Activated CD8-positive, alpha-beta T cell treated with anti-CD3 and anti-CD28 coated beads for 36 hours (primary cell): ENCODE measurements at regions not wholly inside any gene's neighbourhood (a gene's known extent, or its start where the extent isn't known, plus 50 kb on each side); places are given as distances from the start of the nearest gene placed in this dataset.
"Not testable (repeated sequence)": the region's sequence is repeated elsewhere in the genome, so short reads cannot be mapped to it uniquely, and the experiment has no call there.

Experiments used
- ATAC-seq: fragments of 200-7000 bp; cut with Tn5 transposase; one replicate; pipeline ENCODE4 v1.10.0; 2021; ENCODE audit warnings: mild to moderate bottlenecking, moderate library complexity
- CTCF ChIA-PET: fragments of 350-600 bp; sonication (Branson Sonifier 250); formaldehyde crosslinking; loops from one replicate; lab custom pipeline; 2021; ENCODE audit warnings: antibody characterized with exemption; lab: Charles Lee
- POLR2A ChIA-PET: fragments of 350-600 bp; sonication (Branson Sonifier 250); formaldehyde crosslinking; loops from one replicate; lab custom pipeline; 2021; ENCODE audit warnings: antibody characterized with exemption; lab: Charles Lee
- DNase-seq: peaks from one replicate; pipeline ENCODE4 v3.0.0-alpha.2; 2020
- H3K27ac Mint-ChIP-seq: one replicate; pipeline ENCODE4 v1.8.0; 2021; ENCODE audit warnings: mild to moderate bottlenecking, mixed read lengths
- H3K27me3 Mint-ChIP-seq: one replicate; pipeline ENCODE4 v1.8.0; 2021; ENCODE audit warnings: mixed read lengths
- H3K36me3 Mint-ChIP-seq: one replicate; pipeline ENCODE4 v1.8.0; 2021; ENCODE audit warnings: low read depth, mixed read lengths
- H3K4me1 Mint-ChIP-seq: one replicate; pipeline ENCODE4 v1.8.0; 2021; ENCODE audit warnings: low read depth, mixed read lengths
- H3K4me3 Mint-ChIP-seq: one replicate; pipeline ENCODE4 v1.8.0; 2021; ENCODE audit warnings: mild to moderate bottlenecking, moderate library complexity, mixed read lengths
- H3K9me3 Mint-ChIP-seq: one replicate; pipeline ENCODE4 v1.8.0; 2021; ENCODE audit warnings: mixed read lengths
- CTCF ChIP-seq: fragments of 200-600 bp; IDR thresholded peaks from one replicate; pipeline ENCODE4 v1.8.0; 2022; ENCODE audit warnings: antibody characterized with exemption, mild to moderate bottlenecking
- intact Hi-C: fragments of 100-400 bp; cut with micrococcal nuclease; formaldehyde crosslinking; loops from one replicate; pipeline ENCODE4 v1.10.0; 2022

GRCh38 chr9:75382126-75382525 lies 293.8 kb downstream of the OSTF1 start:
- no peaks in the 10 kb centered on the region for H3K4me1 Mint-ChIP-seq
- no peak overlapping the region for H3K27ac Mint-ChIP-seq
- no peaks in the 10 kb centered on the region for H3K36me3 Mint-ChIP-seq
- H3K27me3 Mint-ChIP-seq, result peaks cover 1% of the 10 kb centered on the region
- intact Hi-C loops, result no loop called here
- ChIA-PET POLR2A (no interaction called here), CTCF (no interaction called here)
- H3K9me3 Mint-ChIP-seq, result peaks cover 14% of the 10 kb centered on the region
- ATAC-seq (no peak), DNase-seq (no peak)
- H3K4me3 Mint-ChIP-seq, result no peak overlapping the region
- TF ChIP-seq CTCF, result no peak

- CTCF ChIA-PET, intact Hi-C loops, POLR2A ChIA-PET, DNase-seq, H3K27ac Mint-ChIP-seq, H3K36me3 Mint-ChIP-seq, H3K4me1 Mint-ChIP-seq, ATAC-seq, H3K27me3 Mint-ChIP-seq, H3K4me3 Mint-ChIP-seq: not testable (repeated sequence)
- peaks cover 14% of the 10 kb centered on the region for H3K9me3 Mint-ChIP-seq
Observed at GRCh38 chr9:75383420-75384034, 295.2 kb downstream of the OSTF1 start.

- DNase-seq, result no peak
- peaks cover 14% of the 10 kb centered on the region for H3K9me3 Mint-ChIP-seq
- no peaks in the 10 kb centered on the region for H3K27me3 Mint-ChIP-seq
- ATAC-seq, result no peak
- CTCF ChIA-PET, result no interaction called here
- no peak overlapping the region for H3K27ac Mint-ChIP-seq
- H3K4me1 Mint-ChIP-seq, result no peaks in the 10 kb centered on the region
- POLR2A ChIA-PET, result no interaction called here
- intact Hi-C loops, result no loop called here
- no peaks in the 10 kb centered on the region for H3K36me3 Mint-ChIP-seq
- TF ChIP-seq CTCF, result no peak
- no peak overlapping the region for H3K4me3 Mint-ChIP-seq
Observed at GRCh38 chr9:75385236-75385635, 296.9 kb downstream of the OSTF1 start.

GRCh38 chr9:75389101-75389500 lies 300.8 kb downstream of the OSTF1 start:
- ChIA-PET POLR2A (no interaction called here), CTCF (no interaction called here)
- DNase-seq (no peak), ATAC-seq (no peak)
- H3K9me3 Mint-ChIP-seq, result peaks cover 14% of the 10 kb centered on the region
- no peaks in the 10 kb centered on the region for H3K36me3 Mint-ChIP-seq
- TF ChIP-seq CTCF, result no peak
- no peaks in the 10 kb centered on the region for H3K27me3 Mint-ChIP-seq
- H3K27ac Mint-ChIP-seq, result no peak overlapping the region
- intact Hi-C loops, result no loop called here
- no peak overlapping the region for H3K4me3 Mint-ChIP-seq
- H3K4me1 Mint-ChIP-seq, result no peaks in the 10 kb centered on the region

GRCh38 chr9:75390951-75391350 lies 302.6 kb downstream of the OSTF1 start:
- intact Hi-C loops, result no loop called here
- DNase-seq, result no peak
- Mint-ChIP-seq H3K4me3 (no peak overlapping the region), H3K4me1 (no peaks in the 10 kb centered on the region), H3K36me3 (no peaks in the 10 kb centered on the region), H3K9me3 (peaks cover 3% of the 10 kb centered on the region), H3K27me3 (no peaks in the 10 kb centered on the region), H3K27ac (no peak overlapping the region)
- ChIA-PET CTCF (no interaction called here), POLR2A (no interaction called here)
- ATAC-seq, result no peak
- TF ChIP-seq CTCF, result no peak

GRCh38 chr9:75391497-75391896 lies 303.2 kb downstream of the OSTF1 start:
- H3K4me3 Mint-ChIP-seq, result no peak overlapping the region
- TF ChIP-seq CTCF, result no peak
- H3K9me3 Mint-ChIP-seq, result no peaks in the 10 kb centered on the region
- DNase-seq, result no peak
- H3K4me1 Mint-ChIP-seq, result no peaks in the 10 kb centered on the region
- ATAC-seq, result no peak
- ChIA-PET POLR2A (no interaction called here), CTCF (no interaction called here)
- H3K36me3 Mint-ChIP-seq, result no peaks in the 10 kb centered on the region
- H3K27ac Mint-ChIP-seq, result no peak overlapping the region
- no peaks in the 10 kb centered on the region for H3K27me3 Mint-ChIP-seq
- intact Hi-C loops, result no loop called here
